ENCODE measurements at regions not wholly inside any gene's neighbourhood (a gene's known extent, or its start where the extent isn't known, plus 50 kb on each side); places are given as distances from the start of the nearest gene placed in this dataset.
A peak's percentile ranks its signal among the peaks of the same experiment; 100 is the strongest.
"Not testable (repeated sequence)": the region's sequence is repeated elsewhere in the genome, so short reads cannot be mapped to it uniquely, and the experiment has no call there.

- DNase-seq: not testable (repeated sequence)
Measured at GRCh38 chr2:8613207-8613999, 68.5 kb upstream of the ID2 start.

GRCh38 chr2:8614646-8615045 is 67.2 kb upstream of the ID2 start:
- DNase-seq: no peak

- DNase-seq: no peak
Measured at GRCh38 chr2:8615252-8615575, 66.6 kb upstream of the ID2 start.

DNA sequence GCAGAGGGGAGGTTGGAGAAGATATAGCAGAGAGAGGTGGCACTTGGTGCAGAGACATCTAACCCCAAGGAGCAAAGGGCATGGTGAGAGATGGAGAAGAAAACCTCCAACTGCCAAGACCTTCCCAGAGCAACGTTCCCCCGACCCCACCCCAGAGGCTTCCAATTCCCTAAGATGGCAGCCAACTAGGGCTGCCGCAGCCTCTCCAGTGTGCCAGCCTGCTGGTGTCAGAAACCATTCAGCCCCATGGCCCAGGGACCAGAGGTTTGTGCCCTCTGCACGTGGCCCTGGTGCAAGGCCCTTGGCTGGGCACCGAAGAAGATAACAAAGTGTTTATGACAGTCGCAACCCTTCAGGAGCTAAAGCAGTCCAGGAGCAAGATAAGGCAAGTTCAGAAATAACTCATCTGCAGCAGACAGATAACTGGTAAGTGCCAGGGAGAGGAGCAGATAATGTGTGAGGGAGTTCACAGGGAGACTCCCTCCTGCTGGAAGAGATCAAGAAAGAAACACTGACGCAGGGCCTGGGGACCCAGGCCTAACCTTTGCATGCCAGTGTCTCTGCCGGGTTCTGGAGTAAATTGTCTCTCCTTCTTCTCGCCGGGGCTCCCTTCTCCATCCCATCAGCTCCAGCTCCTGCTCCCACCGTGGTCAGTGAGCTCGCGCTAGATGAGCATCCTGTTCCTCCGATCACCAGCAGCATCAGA is 66.1 kb upstream of the ID2 start:
- DNase-seq: no peak

DNA sequence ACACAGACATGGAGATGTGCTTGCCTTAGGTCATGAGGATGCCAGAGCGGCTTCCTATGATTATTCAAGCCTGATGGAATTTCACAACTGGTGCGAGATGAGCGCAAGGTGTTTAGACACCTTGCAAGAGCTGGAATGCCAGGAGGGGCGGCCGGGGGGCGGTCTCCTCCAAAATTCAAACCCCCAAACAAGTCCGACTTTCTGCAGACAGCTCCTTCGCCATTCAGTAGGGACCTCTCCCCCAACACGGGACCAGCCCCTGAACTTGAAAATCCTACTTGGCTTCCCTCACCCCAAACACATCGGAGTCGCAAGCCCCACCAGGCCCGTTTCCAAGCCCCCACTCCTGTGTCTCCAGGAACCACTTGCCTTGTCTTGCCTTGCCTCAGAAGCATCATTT is 64.8 kb upstream of the ID2 start:
- DNase-seq: no peak

- DNase-seq: no peak
Measured at GRCh38 chr2:8617590-8617989, 64.3 kb upstream of the ID2 start.

- no peak for DNase-seq
Measured at GRCh38 chr2:8619071-8619470, 62.8 kb upstream of the ID2 start.

DNA sequence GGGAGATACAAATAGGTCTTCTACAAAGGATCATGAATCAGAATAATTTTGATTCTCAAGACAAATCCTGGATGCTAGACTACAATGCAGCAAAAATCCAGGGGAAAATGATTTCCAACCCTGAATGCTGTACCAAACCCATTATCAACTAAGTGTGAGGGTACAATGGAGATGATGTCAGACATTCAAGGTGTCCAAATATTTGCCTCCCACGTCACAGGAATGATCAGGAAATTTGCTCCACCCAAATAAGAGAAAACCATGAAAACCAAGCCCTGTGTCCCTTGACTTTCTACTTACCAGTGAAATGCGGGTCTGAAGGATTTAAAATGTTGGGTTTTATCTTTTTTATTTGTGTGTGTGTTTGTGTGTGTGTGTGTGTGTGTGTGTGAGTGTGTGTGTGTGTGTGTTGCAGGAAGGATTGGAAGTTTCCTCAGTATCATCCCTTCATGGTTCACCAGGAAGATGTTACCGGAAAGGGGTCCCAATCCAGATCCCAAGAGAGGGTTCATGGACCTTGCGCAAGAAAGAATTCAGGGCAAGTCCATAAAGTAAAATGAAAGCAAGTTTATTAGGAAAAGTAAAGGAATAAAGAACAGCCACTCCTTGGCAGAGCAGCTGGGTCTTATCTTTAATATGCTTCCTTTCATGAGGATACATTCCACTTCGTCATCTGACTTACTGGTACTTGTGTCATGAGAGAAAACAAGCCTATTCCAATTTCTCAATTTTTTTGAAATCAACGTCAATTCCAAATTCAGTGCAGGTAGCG is 61.1 kb upstream of the ID2 start:
- DNase-seq: no peak

- DNase-seq: no peak
Measured at GRCh38 chr2:8622199-8622911, 59.5 kb upstream of the ID2 start.

DNA sequence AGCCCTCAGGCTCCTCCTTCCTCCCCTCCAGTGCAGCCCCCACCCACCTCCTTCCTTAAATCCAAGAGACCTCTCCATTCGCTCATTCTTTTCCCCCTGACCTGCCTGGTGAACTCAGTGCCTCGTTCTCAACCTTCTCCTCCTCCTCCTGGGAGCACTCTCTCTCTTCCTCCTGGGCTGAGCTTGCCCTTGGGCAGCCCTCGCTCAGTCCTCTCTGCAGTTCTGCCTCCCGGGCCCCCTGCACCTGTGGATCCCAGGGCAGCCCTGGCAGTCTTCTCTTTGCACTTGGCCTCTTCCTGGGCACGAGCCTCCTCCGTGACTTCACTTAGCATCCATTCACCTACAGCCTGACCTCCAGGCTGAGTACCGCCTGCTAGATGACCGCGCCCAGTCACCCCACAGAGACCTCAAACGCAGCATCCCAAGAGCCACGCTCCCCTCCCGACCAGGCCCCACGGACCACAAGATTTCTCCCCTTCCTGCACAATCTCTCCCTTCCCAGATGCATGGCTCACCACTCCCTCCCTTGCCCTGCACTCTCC is 58.9 kb upstream of the ID2 start:
- no peak for DNase-seq

GRCh38 chr2:8623576-8623957 is 58.3 kb upstream of the ID2 start:
- no peak for DNase-seq

DNA sequence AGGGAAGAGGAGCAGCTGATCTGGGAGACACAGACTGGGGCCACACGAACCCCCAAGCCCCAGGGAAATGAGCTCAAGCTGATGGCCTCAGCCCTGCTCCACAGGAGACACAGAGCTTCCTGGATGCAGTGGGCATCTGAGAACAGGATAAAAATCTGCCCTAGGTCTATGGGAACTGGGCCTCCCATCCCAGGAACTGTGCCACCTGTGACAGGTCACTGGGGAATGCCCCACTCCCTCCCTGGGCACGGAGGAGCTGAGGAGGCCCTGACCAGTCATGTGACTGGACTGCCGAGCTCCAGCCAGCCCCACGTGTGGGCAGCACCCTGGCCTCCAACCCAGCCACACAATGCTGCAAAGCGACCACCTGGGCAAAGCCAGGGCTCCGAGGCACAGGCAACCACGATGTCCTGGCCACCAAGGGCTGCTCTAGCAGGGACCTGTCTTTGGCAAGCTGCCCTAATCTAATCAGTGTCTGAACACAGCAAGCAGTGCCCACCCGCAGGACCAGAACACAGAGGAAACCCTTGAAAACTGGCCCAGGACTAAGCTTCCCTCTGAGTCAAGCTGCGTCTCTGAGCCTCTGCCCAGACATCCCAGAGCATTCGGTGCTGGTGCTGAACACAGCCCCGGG is 57.8 kb upstream of the ID2 start:
- DNase-seq: no peak

GRCh38 chr2:8624855-8625398 is 56.9 kb upstream of the ID2 start:
- DNase-seq: no peak

GRCh38 chr2:8625399-8626300 is 56.2 kb upstream of the ID2 start:
- no peak for DNase-seq

DNA sequence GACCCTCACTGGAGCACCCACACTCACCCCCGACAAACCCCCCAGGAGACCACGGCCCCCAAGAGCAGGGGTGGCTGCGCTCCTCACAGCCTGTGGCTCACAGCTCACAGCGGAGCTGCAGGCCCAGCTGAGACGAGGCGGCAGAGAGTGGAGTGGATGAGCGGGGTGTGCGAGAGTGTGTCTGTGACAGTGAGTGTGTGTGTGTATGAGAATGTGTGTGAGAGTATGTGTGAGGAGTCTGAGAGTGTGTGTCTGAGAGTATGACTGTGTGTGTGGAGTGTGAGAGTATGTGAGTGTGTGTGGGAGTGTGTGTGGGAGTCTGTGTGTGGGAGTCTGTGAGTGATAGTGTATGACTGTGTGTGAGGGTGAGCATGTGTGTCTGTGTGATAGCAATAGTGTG is 55.3 kb upstream of the ID2 start:
- no peak for DNase-seq

GRCh38 chr2:8627019-8627691 is 54.7 kb upstream of the ID2 start:
- peak; percentile 37 for DNase-seq

DNA sequence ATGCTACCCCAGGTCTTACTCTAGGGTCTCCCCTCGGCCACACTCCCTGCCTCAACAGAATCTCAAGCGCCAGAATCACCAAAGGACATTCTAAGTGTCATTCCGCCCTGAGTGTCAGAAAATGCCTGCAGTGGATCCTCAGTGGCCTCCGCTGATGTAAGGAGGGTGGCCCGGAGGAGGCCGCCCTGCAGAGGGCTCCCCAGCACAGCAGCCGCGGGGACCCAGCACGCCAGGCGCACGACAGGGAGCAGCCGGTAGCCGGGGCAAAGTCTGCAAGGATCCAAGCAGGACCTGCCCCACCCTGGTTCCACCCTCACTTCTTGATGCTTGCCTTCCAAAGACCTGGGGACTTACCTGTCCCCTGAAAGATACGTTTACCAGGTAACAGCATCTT is 54.2 kb upstream of the ID2 start:
- no peak for DNase-seq

DNA sequence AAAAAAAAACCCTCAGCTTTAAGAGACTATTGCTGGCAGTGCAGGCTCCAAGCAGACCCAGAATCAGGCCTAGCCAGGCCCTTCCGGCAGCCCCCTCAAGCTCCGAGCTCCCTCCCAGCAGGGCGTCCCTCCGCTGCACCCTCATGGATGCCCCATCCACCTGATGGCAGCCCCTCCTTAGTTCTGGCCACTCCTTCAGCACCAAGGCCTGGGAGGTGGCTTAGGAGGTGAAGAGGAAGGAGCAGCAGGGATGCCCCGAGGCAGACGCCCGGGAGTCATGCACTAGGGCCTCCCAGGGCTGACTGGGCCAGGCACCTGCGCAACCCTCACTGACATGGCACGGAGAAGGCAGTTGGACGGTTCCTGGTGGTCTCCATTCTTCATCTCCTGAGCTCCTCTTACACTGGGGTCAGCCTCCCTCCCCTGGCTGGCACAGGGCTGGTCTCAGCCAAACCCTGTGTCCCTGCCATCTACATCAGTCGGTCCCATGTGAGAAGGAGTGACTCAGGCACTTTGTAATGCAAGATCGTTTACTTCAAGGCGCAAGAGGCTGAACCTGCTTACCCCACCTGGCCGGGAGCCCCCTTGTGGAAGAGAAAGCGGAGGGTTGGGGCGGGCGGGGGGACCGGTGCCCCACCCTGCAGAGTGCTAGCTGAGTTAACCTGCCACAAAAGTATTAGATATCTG is 53.5 kb upstream of the ID2 start:
- no peak for DNase-seq

DNA sequence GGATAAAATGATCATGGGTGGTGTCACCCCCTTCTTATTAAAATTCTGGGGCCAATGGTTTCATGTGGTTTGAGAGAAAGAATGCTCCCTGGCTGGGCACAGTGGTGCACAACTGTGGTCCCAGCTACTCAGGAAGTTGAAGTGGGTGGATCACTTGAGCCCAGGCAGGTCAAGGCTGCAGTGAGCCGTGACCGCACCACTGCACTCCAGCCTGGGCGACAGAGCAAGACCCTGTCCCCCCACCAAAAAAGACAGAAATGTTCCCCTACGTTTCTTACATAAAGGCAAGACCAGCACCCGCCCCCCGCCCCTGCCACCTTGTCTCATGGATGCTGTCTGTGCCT is 53.0 kb upstream of the ID2 start:
- DNase-seq: no peak

GRCh38 chr2:8629402-8629801 is 52.5 kb upstream of the ID2 start:
- no peak for DNase-seq

Measured in NCI-H1436 (cell line).